Liver (tissue), 3 donors: ENCODE measurements at regions not wholly inside any gene's neighbourhood (a gene's known extent, or its start where the extent isn't known, plus 50 kb on each side); places are given as distances from the start of the nearest gene placed in this dataset.
"Not testable (repeated sequence)": the region's sequence is repeated elsewhere in the genome, so short reads cannot be mapped to it uniquely, and the experiment has no call there.

Experiments
- EGR1 ChIP-seq, 2 donors: IDR thresholded peaks; 2 replicates each; pipeline ENCODE4 v1.6.1; 2016 to 2018; ENCODE audit warnings: antibody characterized with exemption in 2 of 2, low read depth in 2 of 2
- FOXA1 ChIP-seq: IDR thresholded peaks from 2 replicates; pipeline ENCODE4 v1.6.1; 2016; ENCODE audit warnings: antibody characterized with exemption
- GABPA ChIP-seq, 2 donors: IDR thresholded peaks in 1 of 2; conservative IDR thresholded peaks in 1 of 2; 2 replicates each; pipeline ENCODE4 v1.6.1; 2016; ENCODE audit warnings: antibody characterized with exemption in 2 of 2, mild to moderate bottlenecking in 1 of 2, moderate library complexity in 1 of 2
- HNF4G ChIP-seq: IDR thresholded peaks from 2 replicates; pipeline ENCODE4 v1.6.1; 2016; ENCODE audit warnings: antibody characterized with exemption
- JUND ChIP-seq, 2 donors: IDR thresholded peaks; 2 replicates each; pipeline ENCODE4 v1.6.1; 2016; ENCODE audit warnings: antibody characterized with exemption in 2 of 2
- RAD21 ChIP-seq, 2 donors: IDR thresholded peaks; 2 replicates each; pipeline ENCODE4 v1.6.1; 2016; ENCODE audit warnings: antibody characterized with exemption in 2 of 2, mild to moderate bottlenecking in 2 of 2
- RXRA ChIP-seq, 2 donors: IDR thresholded peaks; 2 replicates each; pipeline ENCODE4 v1.6.1; 2017 to 2018; ENCODE audit warnings: antibody characterized with exemption in 2 of 2, mild to moderate bottlenecking in 1 of 2
- TAF1 ChIP-seq: conservative IDR thresholded peaks from 2 replicates; pipeline ENCODE4 v1.6.1; 2016; ENCODE audit warnings: antibody characterized with exemption, mild to moderate bottlenecking
- TF ChIP-seq, protein P1 (sequence below): fragments of 150-350 bp; IDR thresholded peaks from 2 replicates; pipeline ENCODE4 v1.5.1; 2017; ENCODE audit warnings: improper control_type of control experiment, low read depth, low read length; ENCODE audit not compliant: missing input control
- TF ChIP-seq, protein P2 (sequence below): IDR thresholded peaks from 2 replicates; pipeline ENCODE4 v1.6.1; 2016; ENCODE audit warnings: antibody characterized with exemption
- TF ChIP-seq, protein P3 (sequence below): IDR thresholded peaks from 2 replicates; pipeline ENCODE4 v1.6.1; 2016; ENCODE audit warnings: antibody characterized with exemption, mild to moderate bottlenecking
- TF ChIP-seq, protein P4 (sequence below): IDR thresholded peaks from 2 replicates; pipeline ENCODE4 v1.6.1; 2016; ENCODE audit warnings: antibody characterized with exemption
- TF ChIP-seq, protein P5 (sequence below): IDR thresholded peaks from 2 replicates; pipeline ENCODE4 v1.6.1; 2016; ENCODE audit warnings: antibody characterized with exemption
- donor health status: healthy.
- donor health status: healthy.

DNA sequence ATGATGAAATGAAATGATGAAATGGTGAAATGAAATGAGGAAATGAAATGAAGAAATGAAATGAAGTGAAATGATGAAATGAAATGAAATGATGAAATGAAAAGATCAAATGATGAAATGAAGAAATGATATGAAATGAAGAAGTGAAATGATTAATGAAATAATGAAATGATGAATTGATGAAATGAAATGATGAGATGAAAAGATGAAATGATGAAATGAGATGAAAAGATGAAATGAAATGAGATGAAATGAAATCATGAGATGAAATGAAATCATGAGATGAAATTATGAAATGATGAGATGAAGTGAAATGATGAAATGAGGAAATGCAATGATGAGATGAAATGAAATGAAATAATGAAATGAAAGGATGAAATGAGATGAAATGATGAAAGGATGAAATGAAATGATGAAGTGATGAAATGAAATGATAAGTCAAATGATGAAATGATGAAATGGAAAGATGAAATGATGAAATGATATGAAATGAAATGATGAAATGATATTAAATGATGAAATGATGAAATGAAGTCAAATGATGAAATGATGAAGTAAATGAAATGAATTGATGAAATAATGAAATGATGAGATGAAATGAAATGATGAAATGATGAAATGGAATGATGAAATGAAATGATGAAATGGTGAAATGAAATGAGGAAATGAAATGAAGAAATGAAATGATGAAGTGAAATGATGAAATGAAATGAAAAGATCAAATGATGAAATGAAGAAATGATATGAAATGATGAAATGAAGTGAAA, 220.9 kb upstream of the VKORC1L1 start:
- TF ChIP-seq JUND (IDR thresholded peaks at IDR 0.05); EGR1 (IDR thresholded peaks at IDR 0.05; ENCODE audit: low read depth in 2 of 2); FOXA1; RXRA (IDR thresholded peaks at IDR 0.05); TAF1; GABPA (IDR thresholded peaks at IDR 0.05 in 1 of 2, conservative IDR thresholded peaks at IDR 0.05 in 1 of 2); RAD21 (IDR thresholded peaks at IDR 0.05); HNF4G: not testable (repeated sequence)
- TF ChIP-seq, protein P1, sequence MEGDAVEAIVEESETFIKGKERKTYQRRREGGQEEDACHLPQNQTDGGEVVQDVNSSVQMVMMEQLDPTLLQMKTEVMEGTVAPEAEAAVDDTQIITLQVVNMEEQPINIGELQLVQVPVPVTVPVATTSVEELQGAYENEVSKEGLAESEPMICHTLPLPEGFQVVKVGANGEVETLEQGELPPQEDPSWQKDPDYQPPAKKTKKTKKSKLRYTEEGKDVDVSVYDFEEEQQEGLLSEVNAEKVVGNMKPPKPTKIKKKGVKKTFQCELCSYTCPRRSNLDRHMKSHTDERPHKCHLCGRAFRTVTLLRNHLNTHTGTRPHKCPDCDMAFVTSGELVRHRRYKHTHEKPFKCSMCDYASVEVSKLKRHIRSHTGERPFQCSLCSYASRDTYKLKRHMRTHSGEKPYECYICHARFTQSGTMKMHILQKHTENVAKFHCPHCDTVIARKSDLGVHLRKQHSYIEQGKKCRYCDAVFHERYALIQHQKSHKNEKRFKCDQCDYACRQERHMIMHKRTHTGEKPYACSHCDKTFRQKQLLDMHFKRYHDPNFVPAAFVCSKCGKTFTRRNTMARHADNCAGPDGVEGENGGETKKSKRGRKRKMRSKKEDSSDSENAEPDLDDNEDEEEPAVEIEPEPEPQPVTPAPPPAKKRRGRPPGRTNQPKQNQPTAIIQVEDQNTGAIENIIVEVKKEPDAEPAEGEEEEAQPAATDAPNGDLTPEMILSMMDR = not testable (repeated sequence)
- TF ChIP-seq, protein P2, sequence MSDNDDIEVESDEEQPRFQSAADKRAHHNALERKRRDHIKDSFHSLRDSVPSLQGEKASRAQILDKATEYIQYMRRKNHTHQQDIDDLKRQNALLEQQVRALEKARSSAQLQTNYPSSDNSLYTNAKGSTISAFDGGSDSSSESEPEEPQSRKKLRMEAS = not testable (repeated sequence)
- TF ChIP-seq, protein P3, sequence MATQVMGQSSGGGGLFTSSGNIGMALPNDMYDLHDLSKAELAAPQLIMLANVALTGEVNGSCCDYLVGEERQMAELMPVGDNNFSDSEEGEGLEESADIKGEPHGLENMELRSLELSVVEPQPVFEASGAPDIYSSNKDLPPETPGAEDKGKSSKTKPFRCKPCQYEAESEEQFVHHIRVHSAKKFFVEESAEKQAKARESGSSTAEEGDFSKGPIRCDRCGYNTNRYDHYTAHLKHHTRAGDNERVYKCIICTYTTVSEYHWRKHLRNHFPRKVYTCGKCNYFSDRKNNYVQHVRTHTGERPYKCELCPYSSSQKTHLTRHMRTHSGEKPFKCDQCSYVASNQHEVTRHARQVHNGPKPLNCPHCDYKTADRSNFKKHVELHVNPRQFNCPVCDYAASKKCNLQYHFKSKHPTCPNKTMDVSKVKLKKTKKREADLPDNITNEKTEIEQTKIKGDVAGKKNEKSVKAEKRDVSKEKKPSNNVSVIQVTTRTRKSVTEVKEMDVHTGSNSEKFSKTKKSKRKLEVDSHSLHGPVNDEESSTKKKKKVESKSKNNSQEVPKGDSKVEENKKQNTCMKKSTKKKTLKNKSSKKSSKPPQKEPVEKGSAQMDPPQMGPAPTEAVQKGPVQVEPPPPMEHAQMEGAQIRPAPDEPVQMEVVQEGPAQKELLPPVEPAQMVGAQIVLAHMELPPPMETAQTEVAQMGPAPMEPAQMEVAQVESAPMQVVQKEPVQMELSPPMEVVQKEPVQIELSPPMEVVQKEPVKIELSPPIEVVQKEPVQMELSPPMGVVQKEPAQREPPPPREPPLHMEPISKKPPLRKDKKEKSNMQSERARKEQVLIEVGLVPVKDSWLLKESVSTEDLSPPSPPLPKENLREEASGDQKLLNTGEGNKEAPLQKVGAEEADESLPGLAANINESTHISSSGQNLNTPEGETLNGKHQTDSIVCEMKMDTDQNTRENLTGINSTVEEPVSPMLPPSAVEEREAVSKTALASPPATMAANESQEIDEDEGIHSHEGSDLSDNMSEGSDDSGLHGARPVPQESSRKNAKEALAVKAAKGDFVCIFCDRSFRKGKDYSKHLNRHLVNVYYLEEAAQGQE = not testable (repeated sequence)
- TF ChIP-seq, protein P4, sequence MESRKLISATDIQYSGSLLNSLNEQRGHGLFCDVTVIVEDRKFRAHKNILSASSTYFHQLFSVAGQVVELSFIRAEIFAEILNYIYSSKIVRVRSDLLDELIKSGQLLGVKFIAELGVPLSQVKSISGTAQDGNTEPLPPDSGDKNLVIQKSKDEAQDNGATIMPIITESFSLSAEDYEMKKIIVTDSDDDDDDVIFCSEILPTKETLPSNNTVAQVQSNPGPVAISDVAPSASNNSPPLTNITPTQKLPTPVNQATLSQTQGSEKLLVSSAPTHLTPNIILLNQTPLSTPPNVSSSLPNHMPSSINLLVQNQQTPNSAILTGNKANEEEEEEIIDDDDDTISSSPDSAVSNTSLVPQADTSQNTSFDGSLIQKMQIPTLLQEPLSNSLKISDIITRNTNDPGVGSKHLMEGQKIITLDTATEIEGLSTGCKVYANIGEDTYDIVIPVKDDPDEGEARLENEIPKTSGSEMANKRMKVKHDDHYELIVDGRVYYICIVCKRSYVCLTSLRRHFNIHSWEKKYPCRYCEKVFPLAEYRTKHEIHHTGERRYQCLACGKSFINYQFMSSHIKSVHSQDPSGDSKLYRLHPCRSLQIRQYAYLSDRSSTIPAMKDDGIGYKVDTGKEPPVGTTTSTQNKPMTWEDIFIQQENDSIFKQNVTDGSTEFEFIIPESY = not testable (repeated sequence)
- TF ChIP-seq, protein P5, sequence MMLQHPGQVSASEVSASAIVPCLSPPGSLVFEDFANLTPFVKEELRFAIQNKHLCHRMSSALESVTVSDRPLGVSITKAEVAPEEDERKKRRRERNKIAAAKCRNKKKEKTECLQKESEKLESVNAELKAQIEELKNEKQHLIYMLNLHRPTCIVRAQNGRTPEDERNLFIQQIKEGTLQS = not testable (repeated sequence)
